ENCODE measurements at regions not wholly inside any gene's neighbourhood (a gene's known extent, or its start where the extent isn't known, plus 50 kb on each side); places are given as distances from the start of the nearest gene placed in this dataset.

DNA sequence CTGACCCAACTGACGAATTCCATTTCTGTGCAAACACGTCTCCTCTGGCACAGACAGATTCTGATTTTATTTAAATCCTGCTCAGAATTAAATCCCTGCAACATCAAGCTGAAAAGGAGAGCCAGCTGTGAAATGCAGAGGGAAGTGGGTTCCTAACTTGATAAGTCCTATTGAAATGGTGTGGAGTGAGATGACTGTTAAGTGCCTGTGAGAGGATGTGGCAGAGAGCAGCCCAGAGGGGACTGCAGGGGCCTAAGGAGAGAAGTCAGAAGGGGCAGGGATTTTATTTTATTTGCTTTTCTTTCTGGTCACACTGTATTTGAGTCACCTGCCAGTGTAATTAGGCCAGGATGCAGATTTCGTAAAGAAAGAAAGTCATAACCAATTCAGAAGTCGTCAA lies 277.4 kb downstream of the NKX6-1 start:
- CTCF ChIA-PET (ENCODE audit: low intra/inter-chr PET ratio) = no interaction called here
- in situ Hi-C loops (cut with MboI) (no loop called here), intact Hi-C loops (cut with micrococcal nuclease) (no loop called here)
- no peak overlapping the region for H3K9ac ChIP-seq (ENCODE audit: insufficient read depth in 1 of 2, low read depth in 2 of 2, low read length in 2 of 2)
- no TSS peak for BruUV-seq (replicated peaks)
- POLR2A ChIA-PET = no interaction called here
- TF ChIP-seq HCFC1 (IDR thresholded peaks at IDR 0.05; ENCODE audit: low read depth, low read length) = no peak
- TF ChIP-seq PRMT5 (CRISPR knock-in tag; IDR thresholded peaks at IDR 0.05) = no peak
- no peaks in the 10 kb centered on the region for H4K20me1 ChIP-seq (replicated peaks; ENCODE audit: control insufficient read depth, insufficient read depth, low read length)
- 2% methylated on average over 4 of the region's 4 CpGs for WGBS (ENCODE audit: insufficient coverage, low coverage, missing lambda C conversion rate)
- no peak overlapping the region for H3K4me3 ChIP-seq
- H2AFZ ChIP-seq (ENCODE audit: low read depth, low read length) = no peak overlapping the region
- no peaks in the 10 kb centered on the region for H3K36me3 ChIP-seq (ENCODE audit: control insufficient read depth, insufficient read depth, low read length)
- no peak for DNase-seq (ENCODE audit: extremely low read depth in 1 of 4, low spot score in 3 of 4)
- no peaks in the 10 kb centered on the region for H3K27me3 ChIP-seq (ENCODE audit: control insufficient read depth in 2 of 2, insufficient read depth in 2 of 2, low read length in 2 of 2)
- H3K27ac ChIP-seq (ENCODE audit: extremely low read depth, low read depth, low read length) = no peak overlapping the region
- H3K9me1 ChIP-seq (ENCODE audit: control insufficient read depth, insufficient read depth, low read length) = no peaks in the 10 kb centered on the region
- H3K4me1 ChIP-seq (replicated peaks in 1 of 2; ENCODE audit: control insufficient read depth in 2 of 2, insufficient read depth in 2 of 2, low read length in 2 of 2) = no peaks in the 10 kb centered on the region
- no peaks in the 10 kb centered on the region for H3K79me2 ChIP-seq (ENCODE audit: control insufficient read depth, insufficient read depth, low read length)
- FAIRE-seq = no peak
- no peak for ATAC-seq
- H3K4me2 ChIP-seq (ENCODE audit: insufficient read depth, low read length) = no peak overlapping the region
- H3K9me3 ChIP-seq (replicated peaks; ENCODE audit: control insufficient read depth, insufficient read depth, low read depth, low read length) = no peaks in the 10 kb centered on the region

GRCh38 chr4:84220990-84221389 lies 278.1 kb downstream of the NKX6-1 start:
- no peaks in the 10 kb centered on the region for H3K4me1 ChIP-seq (replicated peaks in 1 of 2; ENCODE audit: control insufficient read depth in 2 of 2, insufficient read depth in 2 of 2, low read length in 2 of 2)
- ChIA-PET POLR2A (interaction anchor here (0.6 kb wide), 1 partner anchor 11 kb away, joined by 3 read pairs; no protein-coding TSS in a partner anchor), CTCF (ENCODE audit: low intra/inter-chr PET ratio) (no interaction called here)
- H3K27me3 ChIP-seq (ENCODE audit: control insufficient read depth in 2 of 2, insufficient read depth in 2 of 2, low read length in 2 of 2) = no peaks in the 10 kb centered on the region
- ATAC-seq = no peak
- no peak for DNase-seq (ENCODE audit: extremely low read depth in 1 of 4, low spot score in 3 of 4)
- TF ChIP-seq OTX1 (CRISPR knock-in tag; IDR thresholded peaks at IDR 0.05) (no peak), DACH1 (IDR thresholded peaks at IDR 0.05; ENCODE audit: partially characterized antibody) (no peak), JUNB (CRISPR knock-in tag; conservative IDR thresholded peaks at IDR 0.05) (no peak), BHLHE40 (IDR thresholded peaks at IDR 0.05; ENCODE audit: low read length) (no peak), RAD21 (CRISPR knock-in tag; conservative IDR thresholded peaks at IDR 0.05 in 1 of 2, IDR thresholded peaks at IDR 0.05 in 1 of 2) (no peak), CBX5 (IDR thresholded peaks at IDR 0.05; ENCODE audit: borderline replicate concordance, low read depth) (no peak), MTA2 (IDR thresholded peaks at IDR 0.05; ENCODE audit: low read depth) (no peak), NFE2 (IDR thresholded peaks at IDR 0.05; ENCODE audit: low read depth) (no peak), CHD1 (IDR thresholded peaks at IDR 0.05; ENCODE audit: low read length) (no peak), NCOR1 (IDR thresholded peaks at IDR 0.05) (no peak), TARDBP (IDR thresholded peaks at IDR 0.05) (no peak)
- TF ChIP-seq, protein P1, sequence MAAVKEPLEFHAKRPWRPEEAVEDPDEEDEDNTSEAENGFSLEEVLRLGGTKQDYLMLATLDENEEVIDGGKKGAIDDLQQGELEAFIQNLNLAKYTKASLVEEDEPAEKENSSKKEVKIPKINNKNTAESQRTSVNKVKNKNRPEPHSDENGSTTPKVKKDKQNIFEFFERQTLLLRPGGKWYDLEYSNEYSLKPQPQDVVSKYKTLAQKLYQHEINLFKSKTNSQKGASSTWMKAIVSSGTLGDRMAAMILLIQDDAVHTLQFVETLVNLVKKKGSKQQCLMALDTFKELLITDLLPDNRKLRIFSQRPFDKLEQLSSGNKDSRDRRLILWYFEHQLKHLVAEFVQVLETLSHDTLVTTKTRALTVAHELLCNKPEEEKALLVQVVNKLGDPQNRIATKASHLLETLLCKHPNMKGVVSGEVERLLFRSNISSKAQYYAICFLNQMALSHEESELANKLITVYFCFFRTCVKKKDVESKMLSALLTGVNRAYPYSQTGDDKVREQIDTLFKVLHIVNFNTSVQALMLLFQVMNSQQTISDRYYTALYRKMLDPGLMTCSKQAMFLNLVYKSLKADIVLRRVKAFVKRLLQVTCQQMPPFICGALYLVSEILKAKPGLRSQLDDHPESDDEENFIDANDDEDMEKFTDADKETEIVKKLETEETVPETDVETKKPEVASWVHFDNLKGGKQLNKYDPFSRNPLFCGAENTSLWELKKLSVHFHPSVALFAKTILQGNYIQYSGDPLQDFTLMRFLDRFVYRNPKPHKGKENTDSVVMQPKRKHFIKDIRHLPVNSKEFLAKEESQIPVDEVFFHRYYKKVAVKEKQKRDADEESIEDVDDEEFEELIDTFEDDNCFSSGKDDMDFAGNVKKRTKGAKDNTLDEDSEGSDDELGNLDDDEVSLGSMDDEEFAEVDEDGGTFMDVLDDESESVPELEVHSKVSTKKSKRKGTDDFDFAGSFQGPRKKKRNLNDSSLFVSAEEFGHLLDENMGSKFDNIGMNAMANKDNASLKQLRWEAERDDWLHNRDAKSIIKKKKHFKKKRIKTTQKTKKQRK (IDR thresholded peaks at IDR 0.05; ENCODE audit: borderline replicate concordance, low read depth, low read length) = no peak
- no peak overlapping the region for H3K4me2 ChIP-seq (ENCODE audit: insufficient read depth, low read length)
- no peak for FAIRE-seq
- H3K79me2 ChIP-seq (ENCODE audit: control insufficient read depth, insufficient read depth, low read length) = no peaks in the 10 kb centered on the region
- H3K27ac ChIP-seq (ENCODE audit: extremely low read depth, low read depth, low read length) = no peak overlapping the region
- H3K9me3 ChIP-seq (replicated peaks; ENCODE audit: control insufficient read depth, insufficient read depth, low read depth, low read length) = no peaks in the 10 kb centered on the region
- WGBS (ENCODE audit: insufficient coverage, low coverage, missing lambda C conversion rate) = 3% methylated on average over 6 of the region's 6 CpGs
- no peak overlapping the region for H3K4me3 ChIP-seq
- H3K36me3 ChIP-seq (ENCODE audit: control insufficient read depth, insufficient read depth, low read length) = no peaks in the 10 kb centered on the region
- no peaks in the 10 kb centered on the region for H3K9me1 ChIP-seq (ENCODE audit: control insufficient read depth, insufficient read depth, low read length)
- BruUV-seq (replicated peaks) = no TSS peak
- H3K9ac ChIP-seq (ENCODE audit: insufficient read depth in 1 of 2, low read depth in 2 of 2, low read length in 2 of 2) = no peak overlapping the region
- in situ Hi-C loops (cut with MboI) (no loop called here), intact Hi-C loops (cut with micrococcal nuclease) (no loop called here)
- H2AFZ ChIP-seq (ENCODE audit: low read depth, low read length) = no peak overlapping the region
- H4K20me1 ChIP-seq (replicated peaks; ENCODE audit: control insufficient read depth, insufficient read depth, low read length) = no peaks in the 10 kb centered on the region

Measured in K562 (cell line).